ENCODE measurements at regions not wholly inside any gene's neighbourhood (a gene's known extent, or its start where the extent isn't known, plus 50 kb on each side); places are given as distances from the start of the nearest gene placed in this dataset.
"Not testable (repeated sequence)": the region's sequence is repeated elsewhere in the genome, so short reads cannot be mapped to it uniquely, and the experiment has no call there.

- DNase-seq: no peak
Measured at GRCh38 chr4:13678186-13678924, 50.8 kb upstream of the BOD1L1 start.

- DNase-seq: no peak
Measured at GRCh38 chr4:13681570-13681969, 54.0 kb upstream of the BOD1L1 start.

DNA sequence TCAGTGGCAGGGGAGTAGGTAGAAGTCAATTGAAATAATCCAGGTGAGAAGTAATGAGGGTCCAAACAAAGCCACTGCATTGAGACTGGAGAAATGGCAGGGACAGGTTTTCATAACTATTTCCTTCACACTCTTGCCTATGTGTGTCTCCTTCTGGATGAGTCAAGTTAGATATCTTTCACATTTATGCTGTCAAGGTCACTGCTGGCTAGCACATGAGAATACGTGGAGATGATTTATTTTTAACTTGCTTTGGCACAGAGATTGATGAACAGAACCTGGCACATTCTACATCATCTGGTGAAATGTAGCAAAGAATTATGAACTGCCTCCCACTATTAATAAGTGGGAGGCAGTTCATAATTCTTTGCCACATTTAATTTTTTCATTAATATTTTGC is 66.7 kb upstream of the BOD1L1 start:
- no peak for DNase-seq

DNA sequence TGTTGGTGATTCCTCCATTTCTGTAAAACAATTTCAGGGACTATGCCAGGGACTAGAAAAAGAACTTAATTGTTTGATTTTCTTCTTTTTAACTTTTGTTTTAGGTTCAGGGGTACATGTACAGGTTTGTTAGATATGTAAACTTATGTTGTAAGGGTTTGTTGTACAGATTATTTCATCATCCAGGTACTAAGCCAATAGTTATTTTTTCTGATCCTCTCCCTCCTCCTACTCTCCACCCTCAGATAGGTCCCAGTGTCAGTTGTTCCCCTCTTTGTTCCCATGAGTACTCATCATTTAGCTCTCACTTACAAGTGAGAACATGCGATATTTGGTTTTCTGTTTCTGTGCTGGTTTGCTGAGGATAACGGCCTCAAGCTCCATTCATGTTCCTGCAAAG is 70.8 kb upstream of the BOD1L1 start:
- no peak for DNase-seq

- no peak for DNase-seq
Measured at GRCh38 chr4:13700021-13700857, 72.7 kb upstream of the BOD1L1 start.

GRCh38 chr4:13700858-13701140 is 73.3 kb upstream of the BOD1L1 start:
- not testable (repeated sequence) for DNase-seq

DNA sequence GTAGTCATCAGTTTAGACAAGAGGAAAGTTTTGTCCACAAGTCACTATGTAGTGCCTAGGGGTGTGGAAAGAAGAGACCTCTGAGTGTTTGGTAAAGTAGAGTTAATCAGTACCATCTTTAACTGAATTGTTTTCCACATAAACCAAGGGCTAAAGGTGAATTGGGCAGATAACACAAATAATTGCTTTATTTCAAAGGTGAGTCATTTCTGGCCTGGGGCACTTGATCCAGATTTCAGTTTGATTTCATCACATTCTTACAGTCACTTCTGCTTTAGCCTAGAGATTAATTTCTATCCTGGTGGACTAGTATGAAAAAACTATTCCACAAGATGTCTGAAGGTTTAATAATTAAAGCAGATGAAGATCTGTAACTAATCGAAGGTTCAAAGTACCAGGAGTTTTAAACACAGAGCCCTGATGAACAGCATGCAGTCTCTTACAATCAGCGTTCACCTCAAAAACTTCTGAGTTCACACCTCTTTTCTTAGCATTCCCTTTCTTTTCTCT is 74.5 kb upstream of the BOD1L1 start:
- DNase-seq: no peak

GRCh38 chr4:13703096-13703495 is 75.6 kb upstream of the BOD1L1 start:
- no peak for DNase-seq

GRCh38 chr4:13704035-13704434 is 76.5 kb upstream of the BOD1L1 start:
- no peak for DNase-seq

DNA sequence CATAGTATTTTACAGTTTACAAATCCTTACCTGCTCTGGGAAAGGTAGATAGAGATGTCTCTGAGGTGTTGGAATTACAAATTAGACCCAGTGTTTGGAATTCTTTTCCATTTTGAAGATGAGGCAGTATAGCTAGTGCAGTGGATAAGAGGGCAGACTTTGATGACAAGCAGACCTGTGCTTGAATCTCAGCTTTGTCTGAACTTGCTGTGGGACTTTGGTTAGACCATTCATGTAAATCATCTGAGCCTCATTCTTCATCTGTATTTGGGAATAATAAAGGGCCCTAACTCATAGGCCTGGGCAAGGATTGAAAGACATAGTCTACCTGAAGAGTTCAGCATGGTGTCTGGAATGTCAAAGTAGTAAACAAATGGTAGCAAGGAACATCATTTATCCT is 77.2 kb upstream of the BOD1L1 start:
- no peak for DNase-seq

DNA sequence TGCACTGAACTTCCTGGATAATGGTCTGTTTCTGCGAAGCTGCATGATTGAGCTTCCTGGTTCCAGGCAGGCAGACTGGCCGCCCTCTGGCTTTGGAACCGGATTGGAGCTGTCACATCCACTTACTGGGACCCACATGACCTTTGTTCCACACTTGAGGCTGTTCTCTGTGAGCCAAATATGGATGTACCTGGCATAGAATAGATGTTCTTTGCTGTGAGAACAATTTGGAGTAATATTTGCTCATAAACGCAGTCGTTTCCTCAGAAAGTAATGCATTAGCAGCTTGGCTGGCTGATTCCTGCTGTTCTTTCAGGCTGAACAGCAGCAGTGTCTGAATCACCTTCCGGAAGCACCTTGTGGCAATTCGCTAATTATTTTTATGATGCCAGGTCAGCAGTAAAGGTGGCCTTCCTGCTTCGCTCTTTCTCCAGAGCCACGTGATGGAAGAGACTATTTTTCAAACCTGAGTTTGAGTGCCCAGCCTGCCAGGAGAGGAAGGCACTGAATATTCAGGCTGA is 78.1 kb upstream of the BOD1L1 start:
- no peak for DNase-seq

- no peak for DNase-seq
Measured at GRCh38 chr4:13706120-13706519, 78.6 kb upstream of the BOD1L1 start.

GRCh38 chr4:13706716-13707115 is 79.2 kb upstream of the BOD1L1 start:
- no peak for DNase-seq

DNA sequence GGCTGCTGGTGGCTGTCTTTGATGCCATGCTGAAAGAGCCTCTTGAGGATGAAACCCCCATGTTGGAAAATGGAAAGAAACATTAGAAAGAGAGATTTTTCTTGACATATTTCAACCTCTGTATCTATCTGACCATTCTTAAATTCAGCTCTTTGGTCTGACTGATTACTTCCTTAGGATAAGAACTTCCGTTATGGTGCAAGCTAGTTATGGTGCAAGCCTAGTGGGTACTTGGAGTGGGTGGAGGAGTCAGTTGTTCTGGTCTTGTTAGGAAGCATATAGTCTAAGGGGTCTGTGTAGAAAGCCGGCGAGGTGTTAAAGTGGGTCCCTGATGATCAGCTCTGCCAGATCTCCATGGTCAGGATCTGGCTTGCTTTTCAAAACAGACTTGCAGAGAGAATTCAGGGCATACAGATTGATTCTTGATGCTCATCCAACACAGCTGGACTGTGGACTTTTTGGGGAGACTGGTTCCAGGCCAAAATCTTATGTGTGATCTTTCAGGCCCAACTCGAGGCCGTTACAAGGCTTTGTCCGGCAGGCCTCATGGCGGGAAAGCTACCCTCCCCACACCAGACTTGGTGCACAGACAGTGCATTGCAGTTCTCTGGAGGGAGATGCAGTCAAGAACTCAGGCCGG is 82.8 kb upstream of the BOD1L1 start:
- DNase-seq: no peak

DNA sequence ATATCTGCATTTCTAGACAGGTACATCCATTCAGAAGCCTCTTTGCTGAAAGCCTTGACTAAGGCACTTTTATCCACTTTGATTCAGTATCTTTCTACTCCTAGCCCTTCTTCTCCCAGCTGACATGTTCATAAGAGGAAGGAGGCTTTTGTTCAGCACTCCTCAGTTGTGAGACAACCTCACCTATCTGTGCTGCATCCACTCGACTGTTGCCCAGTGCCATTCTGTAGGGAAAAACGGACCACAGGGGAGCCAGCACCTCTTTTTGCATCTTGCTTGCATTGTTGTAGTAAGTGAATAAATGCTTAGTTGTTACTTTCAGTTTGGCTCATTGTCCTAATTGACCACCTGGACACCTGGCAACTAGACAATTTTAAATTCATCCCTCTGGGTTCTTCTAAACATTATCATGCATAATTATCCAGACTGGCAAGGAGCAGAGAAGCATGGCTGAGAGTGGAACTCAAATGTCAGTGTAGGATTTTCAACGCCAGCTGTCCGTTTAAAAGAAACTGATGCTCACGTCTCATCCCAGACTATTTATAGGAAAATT is 83.8 kb upstream of the BOD1L1 start:
- DNase-seq: no peak

DNA sequence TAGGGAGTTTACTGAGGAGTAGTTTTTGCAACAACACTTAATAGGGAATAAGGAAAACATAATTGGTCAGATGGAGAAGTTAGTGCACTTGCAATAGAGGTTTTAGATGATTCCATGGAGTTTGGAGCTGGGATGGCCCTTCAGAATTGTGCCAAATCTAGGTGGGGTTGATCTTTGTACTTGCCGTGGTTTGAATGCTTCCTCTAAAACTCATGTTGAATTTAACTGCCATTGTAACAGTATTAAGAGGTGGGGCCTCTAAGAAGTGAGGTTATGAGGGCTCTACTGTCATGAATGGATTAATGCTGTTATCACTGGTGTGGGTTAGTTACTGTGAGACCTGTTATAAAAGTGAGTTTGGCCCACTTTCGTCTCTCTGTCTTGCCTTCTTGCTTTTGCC is 94.4 kb upstream of the BOD1L1 start:
- no peak for DNase-seq

DNA sequence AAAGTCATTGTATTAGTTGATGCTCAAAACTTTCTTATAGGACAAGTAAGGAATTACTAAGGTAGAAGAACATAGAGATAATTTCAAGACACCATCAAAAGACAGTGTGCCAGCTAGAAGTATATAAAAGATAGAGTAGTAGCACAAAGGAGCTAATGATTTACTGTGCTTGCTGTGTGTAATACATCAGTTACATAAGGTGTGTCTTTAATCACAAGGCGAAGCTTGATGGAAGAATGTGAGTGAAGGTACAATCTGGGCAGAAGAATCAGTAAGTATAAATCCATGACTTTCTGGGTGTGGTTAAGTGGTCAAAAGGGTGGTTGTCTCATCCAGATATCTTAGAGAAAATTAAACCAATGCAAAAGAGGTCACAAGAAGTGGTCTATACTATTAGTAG is 95.1 kb upstream of the BOD1L1 start:
- no peak for DNase-seq

- no peak for DNase-seq
Measured at GRCh38 chr4:13728761-13729160, 101.2 kb upstream of the BOD1L1 start.

DNA sequence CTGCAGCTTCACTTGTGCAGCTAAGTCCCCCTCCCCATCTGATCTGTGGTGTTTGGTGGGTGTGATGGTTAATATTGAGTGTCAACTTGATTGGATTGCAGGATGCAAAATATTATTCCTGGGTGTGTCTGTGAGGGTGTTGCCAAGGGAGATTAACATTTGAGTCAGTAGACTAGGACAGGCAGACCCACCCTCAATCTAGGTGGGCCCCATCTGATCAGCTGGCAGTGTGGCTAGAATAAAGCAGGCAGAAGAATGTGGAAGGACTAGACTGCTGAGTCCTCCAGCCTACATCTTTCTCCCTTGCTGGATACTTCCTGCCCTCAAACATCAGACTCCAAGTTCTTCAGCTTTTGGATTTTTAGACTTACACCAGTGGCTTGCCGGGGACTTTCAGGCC is 103.5 kb upstream of the BOD1L1 start:
- DNase-seq: no peak

DNA sequence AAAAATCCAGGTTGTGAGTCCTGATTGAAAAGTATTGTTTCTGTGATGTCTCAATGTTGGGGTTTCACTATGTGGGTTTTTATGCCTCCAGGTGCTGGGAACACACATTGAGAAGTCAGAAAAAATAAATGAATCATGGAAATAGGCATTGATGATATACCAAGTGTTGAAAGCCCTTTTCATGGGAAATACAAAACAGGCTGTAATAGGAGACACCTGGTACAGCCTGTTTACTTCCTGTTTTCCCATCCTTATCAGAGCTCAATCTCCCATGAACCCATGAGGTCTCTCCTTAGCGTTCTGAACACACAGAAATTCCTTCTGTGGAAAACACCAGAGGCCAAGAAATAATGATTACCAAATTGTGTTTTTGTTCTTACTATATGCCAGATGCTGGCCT is 106.3 kb upstream of the BOD1L1 start:
- DNase-seq: no peak

- no peak for DNase-seq
Measured at GRCh38 chr4:13750594-13750993, 123.1 kb upstream of the BOD1L1 start.

DNA sequence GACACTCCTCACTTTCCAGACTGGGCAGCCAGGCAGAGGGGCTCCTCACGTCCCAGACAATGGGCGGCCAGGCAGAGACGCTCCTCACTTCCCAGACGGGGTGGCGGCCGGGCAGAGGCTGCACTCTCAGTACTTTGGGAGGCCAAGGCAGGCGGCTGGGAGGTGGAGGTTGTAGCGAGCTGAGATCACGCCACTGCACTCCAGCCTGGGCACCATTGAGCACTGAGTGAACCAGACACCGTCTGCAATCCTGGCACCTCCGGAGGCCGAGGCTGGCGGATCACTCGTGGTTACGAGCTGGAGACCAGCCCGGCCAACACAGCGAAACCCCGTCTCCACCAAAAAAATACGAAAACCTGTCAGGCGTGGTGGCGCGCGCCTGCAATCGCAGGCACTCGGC is 134.1 kb upstream of the BOD1L1 start:
- not testable (repeated sequence) for DNase-seq

GRCh38 chr4:13762130-13762529 is 134.6 kb upstream of the BOD1L1 start:
- no peak for DNase-seq
